ENCODE measurements at regions not wholly inside any gene's neighbourhood (a gene's known extent, or its start where the extent isn't known, plus 50 kb on each side); places are given as distances from the start of the nearest gene placed in this dataset.
"Not testable (repeated sequence)": the region's sequence is repeated elsewhere in the genome, so short reads cannot be mapped to it uniquely, and the experiment has no call there.

GRCh38 chr7:57653262-57653830 lies 203.4 kb downstream of the ZNF716 start:
- Mint-ChIP-seq H3K27me3 (ENCODE audit: low read depth) (peaks cover 21% of the 10 kb centered on the region), H3K4me1 (no peaks in the 10 kb centered on the region), H3K27ac (no peak overlapping the region), H3K36me3 (peaks cover 70% of the 10 kb centered on the region), H3K4me3 (no peak overlapping the region), H3K9me3 (peaks cover 65% of the 10 kb centered on the region)
- TF ChIP-seq ZNF219 (CRISPR knock-in tag; IDR thresholded peaks at IDR 0.05; ENCODE audit: borderline replicate concordance) (no peak), ATF2 (CRISPR knock-in tag; IDR thresholded peaks at IDR 0.05; ENCODE audit: borderline replicate concordance, low read depth) (no peak), ZBTB21 (CRISPR knock-in tag; IDR thresholded peaks at IDR 0.05; ENCODE audit: borderline replicate concordance) (no peak), ZNF121 (CRISPR knock-in tag; IDR thresholded peaks at IDR 0.05) (no peak), ERG (CRISPR knock-in tag; IDR thresholded peaks at IDR 0.05) (no peak), ATF6 (CRISPR knock-in tag; IDR thresholded peaks at IDR 0.05) (no peak), E2F4 (CRISPR knock-in tag; IDR thresholded peaks at IDR 0.05; ENCODE audit: borderline replicate concordance, low read depth) (no peak), KAT7 (CRISPR knock-in tag; IDR thresholded peaks at IDR 0.05; ENCODE audit: borderline replicate concordance) (no peak), NFYB (CRISPR knock-in tag; conservative IDR thresholded peaks at IDR 0.05; ENCODE audit: low read depth) (no peak), SOX15 (CRISPR knock-in tag; IDR thresholded peaks at IDR 0.05) (no peak), ZNF263 (CRISPR knock-in tag; IDR thresholded peaks at IDR 0.05; ENCODE audit: low read depth) (no peak), CBFB (CRISPR knock-in tag; IDR thresholded peaks at IDR 0.05; ENCODE audit: low read depth) (no peak), NR3C1 (CRISPR knock-in tag; conservative IDR thresholded peaks at IDR 0.05; ENCODE audit: low read depth) (no peak), NR1H2 (CRISPR knock-in tag; IDR thresholded peaks at IDR 0.05) (no peak), GTF2I (CRISPR knock-in tag; conservative IDR thresholded peaks at IDR 0.05) (no peak), FOXP1 (CRISPR knock-in tag; IDR thresholded peaks at IDR 0.05; ENCODE audit: borderline replicate concordance) (no peak), MYBL2 (CRISPR knock-in tag; IDR thresholded peaks at IDR 0.05) (no peak)
- TF ChIP-seq, protein P1, sequence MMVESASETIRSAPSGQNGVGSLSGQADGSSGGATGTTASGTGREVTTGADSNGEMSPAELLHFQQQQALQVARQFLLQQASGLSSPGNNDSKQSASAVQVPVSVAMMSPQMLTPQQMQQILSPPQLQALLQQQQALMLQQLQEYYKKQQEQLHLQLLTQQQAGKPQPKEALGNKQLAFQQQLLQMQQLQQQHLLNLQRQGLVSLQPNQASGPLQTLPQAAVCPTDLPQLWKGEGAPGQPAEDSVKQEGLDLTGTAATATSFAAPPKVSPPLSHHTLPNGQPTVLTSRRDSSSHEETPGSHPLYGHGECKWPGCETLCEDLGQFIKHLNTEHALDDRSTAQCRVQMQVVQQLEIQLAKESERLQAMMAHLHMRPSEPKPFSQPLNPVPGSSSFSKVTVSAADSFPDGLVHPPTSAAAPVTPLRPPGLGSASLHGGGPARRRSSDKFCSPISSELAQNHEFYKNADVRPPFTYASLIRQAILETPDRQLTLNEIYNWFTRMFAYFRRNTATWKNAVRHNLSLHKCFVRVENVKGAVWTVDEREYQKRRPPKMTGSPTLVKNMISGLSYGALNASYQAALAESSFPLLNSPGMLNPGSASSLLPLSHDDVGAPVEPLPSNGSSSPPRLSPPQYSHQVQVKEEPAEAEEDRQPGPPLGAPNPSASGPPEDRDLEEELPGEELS (CRISPR knock-in tag; IDR thresholded peaks at IDR 0.05), result no peak
- DNase-seq (ENCODE audit: low spot score), result no peak
- ATAC-seq, result no peak
- ChIA-PET POLR2A (no interaction called here), CTCF (no interaction called here)

DNA sequence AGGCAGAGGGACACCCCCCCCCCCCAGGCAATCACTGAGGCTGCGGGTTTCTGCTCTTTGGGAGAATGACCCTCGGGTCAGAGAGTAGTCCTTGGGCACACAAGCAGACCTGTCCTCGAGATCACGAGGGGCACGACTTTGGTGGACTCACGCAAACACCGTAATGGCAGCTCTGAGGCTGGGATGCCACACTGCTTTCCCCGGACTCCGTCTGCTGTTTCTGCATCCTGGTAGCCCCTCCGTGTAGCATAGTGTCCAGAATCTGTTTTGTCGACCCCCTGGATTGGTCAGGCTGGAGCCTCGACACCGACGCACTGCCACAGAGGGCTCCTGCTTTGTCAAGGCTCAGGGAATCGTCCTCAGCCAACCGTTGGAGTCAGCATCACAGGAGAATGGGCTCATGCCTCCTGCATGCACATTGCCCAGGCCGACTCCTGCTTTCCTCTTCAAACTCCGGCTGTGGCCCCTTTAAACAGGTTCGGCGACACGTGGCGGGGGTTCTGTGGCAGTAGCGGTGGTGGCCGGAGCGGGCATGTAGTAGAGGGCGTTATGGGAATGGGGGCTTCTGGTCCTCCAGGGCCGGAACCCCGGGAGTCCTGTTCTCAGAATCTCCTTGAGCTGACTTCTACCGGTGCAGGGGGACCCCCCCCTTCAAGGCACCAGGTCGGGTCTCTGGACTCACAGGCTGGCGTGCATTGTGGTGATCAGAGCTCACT lies 205.3 kb downstream of the ZNF716 start:
- H3K4me3 Mint-ChIP-seq; CTCF ChIA-PET; H3K27ac Mint-ChIP-seq; POLR2A ChIA-PET; H3K4me1 Mint-ChIP-seq; ATAC-seq; DNase-seq (ENCODE audit: low spot score): not testable (repeated sequence)
- H3K36me3 Mint-ChIP-seq, result peaks cover 67% of the 10 kb centered on the region
- peaks cover 71% of the 10 kb centered on the region for H3K9me3 Mint-ChIP-seq
- H3K27me3 Mint-ChIP-seq (ENCODE audit: low read depth), result peaks cover 22% of the 10 kb centered on the region

DNA sequence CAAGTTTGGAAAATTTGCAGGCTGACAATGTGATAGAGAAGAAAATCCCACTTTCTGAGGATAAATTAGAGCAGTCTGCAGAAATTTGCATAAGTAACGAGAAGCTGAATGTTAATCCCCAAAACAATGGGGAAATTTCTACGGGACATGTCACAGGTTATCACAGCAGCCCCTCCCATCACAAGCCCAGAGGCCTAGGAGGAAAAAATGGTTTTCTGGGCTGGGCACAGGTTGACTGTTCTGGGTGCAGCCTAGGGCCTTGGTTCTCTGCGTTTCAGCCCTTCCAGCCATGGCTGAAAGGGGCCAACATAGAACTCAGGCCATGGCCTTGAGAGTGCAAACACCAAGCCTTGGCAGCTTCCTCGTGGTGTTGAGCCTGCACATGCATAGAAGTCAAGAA lies 209.2 kb downstream of the ZNF716 start:
- H3K4me1 Mint-ChIP-seq; H3K4me3 Mint-ChIP-seq; DNase-seq (ENCODE audit: low spot score); CTCF ChIA-PET; POLR2A ChIA-PET; H3K27ac Mint-ChIP-seq; ATAC-seq: not testable (repeated sequence)
- Mint-ChIP-seq H3K36me3 (peaks cover 51% of the 10 kb centered on the region), H3K9me3 (peaks cover 62% of the 10 kb centered on the region), H3K27me3 (ENCODE audit: low read depth) (peaks cover 12% of the 10 kb centered on the region)

GRCh38 chr7:57676928-57677327 lies 227.0 kb downstream of the ZNF716 start:
- H3K4me1 Mint-ChIP-seq; H3K4me3 Mint-ChIP-seq; H3K27me3 Mint-ChIP-seq (ENCODE audit: low read depth); ATAC-seq; CTCF ChIA-PET; H3K27ac Mint-ChIP-seq; DNase-seq (ENCODE audit: low spot score); POLR2A ChIA-PET: not testable (repeated sequence)
- peaks cover 68% of the 10 kb centered on the region for H3K9me3 Mint-ChIP-seq
- peaks cover 54% of the 10 kb centered on the region for H3K36me3 Mint-ChIP-seq

All from WTC11 (cell line).